Keratinocyte (primary cell): ENCODE measurements at regions not wholly inside any gene's neighbourhood (a gene's known extent, or its start where the extent isn't known, plus 50 kb on each side); places are given as distances from the start of the nearest gene placed in this dataset.

Source experiments
- EZH2 ChIP-seq: IDR thresholded peaks from one replicate; pipeline ENCODE4 v1.6.1; 2012; ENCODE audit warnings: inconsistent platforms, mild to moderate bottlenecking, low read length, moderate library complexity
- TF ChIP-seq, protein P1 (sequence below), 3 experiments: IDR thresholded peaks in 1 of 3; conservative IDR thresholded peaks in 1 of 3; optimal IDR thresholded peaks in 1 of 3; 2 replicates in 2 of 3; 3 replicates in 1 of 3; pipeline versions ENCODE3 to v1.5.1; 2011; ENCODE audit warnings: low read length in 3 of 3, mild to moderate bottlenecking in 3 of 3, moderate library complexity in 2 of 3, control low read depth in 1 of 3, inconsistent platforms in 1 of 3; ENCODE audit not compliant: insufficient read depth in 2 of 3; ENCODE audit errors: extremely low read depth in 1 of 3

GRCh38 chr1:188827400-188827799 is 1650.3 kb downstream of the BRINP3 start:
- TF ChIP-seq, protein P1, sequence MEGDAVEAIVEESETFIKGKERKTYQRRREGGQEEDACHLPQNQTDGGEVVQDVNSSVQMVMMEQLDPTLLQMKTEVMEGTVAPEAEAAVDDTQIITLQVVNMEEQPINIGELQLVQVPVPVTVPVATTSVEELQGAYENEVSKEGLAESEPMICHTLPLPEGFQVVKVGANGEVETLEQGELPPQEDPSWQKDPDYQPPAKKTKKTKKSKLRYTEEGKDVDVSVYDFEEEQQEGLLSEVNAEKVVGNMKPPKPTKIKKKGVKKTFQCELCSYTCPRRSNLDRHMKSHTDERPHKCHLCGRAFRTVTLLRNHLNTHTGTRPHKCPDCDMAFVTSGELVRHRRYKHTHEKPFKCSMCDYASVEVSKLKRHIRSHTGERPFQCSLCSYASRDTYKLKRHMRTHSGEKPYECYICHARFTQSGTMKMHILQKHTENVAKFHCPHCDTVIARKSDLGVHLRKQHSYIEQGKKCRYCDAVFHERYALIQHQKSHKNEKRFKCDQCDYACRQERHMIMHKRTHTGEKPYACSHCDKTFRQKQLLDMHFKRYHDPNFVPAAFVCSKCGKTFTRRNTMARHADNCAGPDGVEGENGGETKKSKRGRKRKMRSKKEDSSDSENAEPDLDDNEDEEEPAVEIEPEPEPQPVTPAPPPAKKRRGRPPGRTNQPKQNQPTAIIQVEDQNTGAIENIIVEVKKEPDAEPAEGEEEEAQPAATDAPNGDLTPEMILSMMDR (optimal IDR thresholded peaks at IDR 0.05 in 1 of 3, IDR thresholded peaks at IDR 0.05 in 1 of 3, conservative IDR thresholded peaks at IDR 0.05 in 1 of 3; ENCODE audit: extremely low read depth in 1 of 3, insufficient read depth in 2 of 3, low read length in 3 of 3) = no peak
- no peak for TF ChIP-seq EZH2
